Stomach smooth muscle (tissue), 2 donors: ENCODE measurements at regions not wholly inside any gene's neighbourhood (a gene's known extent, or its start where the extent isn't known, plus 50 kb on each side); places are given as distances from the start of the nearest gene placed in this dataset.

ENCODE experiments used
- H3K27ac ChIP-seq: one replicate; pipeline ENCODE4 v1.7.0; 2013; ENCODE audit warnings: mild to moderate bottlenecking, low read length, inconsistent platforms
- H3K27me3 ChIP-seq, 2 donors: one replicate each; pipeline ENCODE4 v1.7.0; 2013; ENCODE audit warnings: low read length in 2 of 2; ENCODE audit not compliant: insufficient read depth in 2 of 2, control insufficient read depth in 1 of 2
- H3K36me3 ChIP-seq, 2 donors: one replicate each; pipeline ENCODE4 v1.7.0; 2013; ENCODE audit warnings: low read length in 2 of 2; ENCODE audit not compliant: control insufficient read depth in 2 of 2, insufficient read depth in 2 of 2
- H3K4me1 ChIP-seq: one replicate; pipeline ENCODE4 v1.7.0; 2013; ENCODE audit warnings: low read length; ENCODE audit not compliant: control insufficient read depth, insufficient read depth
- H3K4me3 ChIP-seq, 2 donors: one replicate each; pipeline ENCODE4 v1.7.0; 2013; ENCODE audit warnings: low read length in 2 of 2
- H3K9ac ChIP-seq, 2 donors: one replicate each; pipeline ENCODE4 v1.7.0; 2013; ENCODE audit warnings: low read length in 2 of 2, mild to moderate bottlenecking in 1 of 2
- H3K9me3 ChIP-seq, 2 donors: one replicate each; pipeline ENCODE4 v1.7.0; 2013; ENCODE audit warnings: low read length in 2 of 2; ENCODE audit not compliant: control insufficient read depth in 2 of 2
- donor health status: healthy.
- donor health status: Pancreatic carcinoma.

GRCh38 chr10:35907548-35907947 lies 265.5 kb upstream of the FZD8 start:
- H3K36me3 ChIP-seq, result no peaks in the 10 kb centered on the region
- no peak overlapping the region for H3K4me3 ChIP-seq
- H3K27me3 ChIP-seq, result no peaks in the 10 kb centered on the region
- no peak overlapping the region for H3K9ac ChIP-seq
- H3K4me1 ChIP-seq, result no peaks in the 10 kb centered on the region
- no peak overlapping the region for H3K27ac ChIP-seq
- no peaks in the 10 kb centered on the region for H3K9me3 ChIP-seq

- no peaks in the 10 kb centered on the region for H3K9me3 ChIP-seq
- H3K27ac ChIP-seq, result no peak overlapping the region
- no peak overlapping the region for H3K4me3 ChIP-seq
- H3K36me3 ChIP-seq, result no peaks in the 10 kb centered on the region
- H3K9ac ChIP-seq, result no peak overlapping the region
- no peaks in the 10 kb centered on the region for H3K4me1 ChIP-seq
- H3K27me3 ChIP-seq, result no peaks in the 10 kb centered on the region
Measured at GRCh38 chr10:35906155-35906554, 264.1 kb upstream of the FZD8 start.

DNA sequence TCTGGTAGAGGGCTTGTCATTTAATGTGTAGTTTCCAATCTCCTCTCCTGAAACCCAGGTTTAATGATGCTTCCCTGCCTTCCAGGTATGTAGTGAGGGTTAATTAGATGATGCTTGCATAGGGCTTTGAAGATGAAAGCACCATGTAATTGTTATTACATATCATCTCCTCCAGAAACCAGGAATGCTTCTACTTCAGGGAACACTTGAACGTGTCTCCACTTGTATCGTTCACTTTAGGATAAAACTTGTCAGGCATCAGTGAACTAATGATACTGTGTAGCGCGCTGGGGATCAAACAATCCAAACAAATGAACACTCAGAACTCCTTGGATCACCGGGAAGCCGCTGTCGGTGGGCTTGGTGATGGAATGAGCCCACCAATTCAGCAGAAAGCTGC lies 260.9 kb upstream of the FZD8 start:
- Histone ChIP-seq H3K27me3 (no peaks in the 10 kb centered on the region), H3K27ac (no peak overlapping the region), H3K36me3 (no peaks in the 10 kb centered on the region), H3K4me3 (no peak overlapping the region), H3K9me3 (no peaks in the 10 kb centered on the region), H3K9ac (no peak overlapping the region), H3K4me1 (no peaks in the 10 kb centered on the region)

- Histone ChIP-seq H3K27ac (no peak overlapping the region), H3K27me3 (no peaks in the 10 kb centered on the region)
Measured at GRCh38 chr10:35898716-35899440, 256.8 kb upstream of the FZD8 start.

GRCh38 chr10:35896001-35896400 lies 253.9 kb upstream of the FZD8 start:
- H3K27me3 ChIP-seq, result no peaks in the 10 kb centered on the region

More at GRCh38 chr10:35898716-35899440, 256.8 kb upstream of the FZD8 start:
- Histone ChIP-seq H3K9me3 (no peaks in the 10 kb centered on the region), H3K36me3 (no peaks in the 10 kb centered on the region), H3K9ac (no peak overlapping the region), H3K4me3 (no peak overlapping the region), H3K4me1 (no peaks in the 10 kb centered on the region)

GRCh38 chr10:35895331-35895730 lies 253.2 kb upstream of the FZD8 start:
- Histone ChIP-seq H3K36me3 (no peaks in the 10 kb centered on the region), H3K9ac (no peak overlapping the region), H3K27me3 (no peaks in the 10 kb centered on the region), H3K9me3 (no peaks in the 10 kb centered on the region), H3K4me3 (no peak overlapping the region), H3K4me1 (no peaks in the 10 kb centered on the region), H3K27ac (no peak overlapping the region)

More at GRCh38 chr10:35896001-35896400, 253.9 kb upstream of the FZD8 start:
- H3K9ac ChIP-seq, result no peak overlapping the region
- no peaks in the 10 kb centered on the region for H3K4me1 ChIP-seq
- H3K9me3 ChIP-seq, result no peaks in the 10 kb centered on the region
- H3K4me3 ChIP-seq, result no peak overlapping the region
- no peaks in the 10 kb centered on the region for H3K36me3 ChIP-seq
- H3K27ac ChIP-seq, result no peak overlapping the region

GRCh38 chr10:35892526-35892925 lies 250.4 kb upstream of the FZD8 start:
- Histone ChIP-seq H3K9me3 (peaks cover 0 to 2% of the 10 kb centered on the region in 2 donors), H3K4me1 (no peaks in the 10 kb centered on the region), H3K27ac (no peak overlapping the region), H3K36me3 (no peaks in the 10 kb centered on the region), H3K27me3 (no peaks in the 10 kb centered on the region), H3K4me3 (no peak overlapping the region), H3K9ac (no peak overlapping the region)

GRCh38 chr10:35890676-35891495 lies 248.8 kb upstream of the FZD8 start:
- no peak overlapping the region for H3K27ac ChIP-seq
- H3K9ac ChIP-seq, result no peak overlapping the region

DNA sequence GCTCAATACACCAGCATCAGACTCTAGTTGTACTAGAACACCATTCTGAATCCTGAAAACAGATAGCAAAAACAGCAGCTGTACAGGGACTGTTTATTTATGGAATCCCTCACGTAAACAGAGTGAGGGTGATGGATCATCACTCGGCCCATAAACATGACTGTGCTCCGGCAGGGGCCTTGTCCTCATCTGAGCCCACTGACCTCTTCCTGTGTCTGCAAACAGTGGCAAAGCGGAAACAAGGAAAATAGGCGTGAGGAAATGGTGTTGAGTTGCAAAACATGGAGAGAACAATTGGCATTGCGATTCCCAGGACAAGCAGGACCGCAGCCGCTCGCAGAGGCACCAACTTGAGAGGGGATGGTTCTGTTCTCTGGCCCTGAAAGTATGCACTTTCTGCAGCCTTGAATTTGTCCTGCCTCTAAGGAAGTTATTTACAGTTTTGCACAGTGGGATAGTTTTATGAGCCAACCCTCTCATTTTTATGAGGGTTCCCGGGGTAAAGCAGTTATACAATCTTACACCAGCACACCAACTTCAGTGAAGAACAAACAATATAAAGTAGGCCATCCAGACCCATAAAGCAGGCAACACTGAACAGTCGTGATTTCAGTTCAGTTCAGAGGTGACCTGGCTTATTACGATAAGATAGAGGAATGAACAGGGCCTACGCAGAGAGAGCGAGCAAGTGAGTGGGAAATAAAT lies 248.0 kb upstream of the FZD8 start:
- Histone ChIP-seq H3K36me3 (no peaks in the 10 kb centered on the region), H3K9me3 (peaks cover 0 to 2% of the 10 kb centered on the region in 2 donors), H3K9ac (no peak overlapping the region), H3K4me3 (no peak overlapping the region), H3K27ac (no peak overlapping the region), H3K4me1 (no peaks in the 10 kb centered on the region), H3K27me3 (peaks cover 0 to 3% of the 10 kb centered on the region in 2 donors)

More at GRCh38 chr10:35890676-35891495, 248.8 kb upstream of the FZD8 start:
- H3K4me1 ChIP-seq, result no peaks in the 10 kb centered on the region
- no peaks in the 10 kb centered on the region for H3K36me3 ChIP-seq
- no peak overlapping the region for H3K4me3 ChIP-seq
- H3K9me3 ChIP-seq, result peaks cover 0 to 2% of the 10 kb centered on the region in 2 donors
- peaks cover 0 to 3% of the 10 kb centered on the region in 2 donors for H3K27me3 ChIP-seq

DNA sequence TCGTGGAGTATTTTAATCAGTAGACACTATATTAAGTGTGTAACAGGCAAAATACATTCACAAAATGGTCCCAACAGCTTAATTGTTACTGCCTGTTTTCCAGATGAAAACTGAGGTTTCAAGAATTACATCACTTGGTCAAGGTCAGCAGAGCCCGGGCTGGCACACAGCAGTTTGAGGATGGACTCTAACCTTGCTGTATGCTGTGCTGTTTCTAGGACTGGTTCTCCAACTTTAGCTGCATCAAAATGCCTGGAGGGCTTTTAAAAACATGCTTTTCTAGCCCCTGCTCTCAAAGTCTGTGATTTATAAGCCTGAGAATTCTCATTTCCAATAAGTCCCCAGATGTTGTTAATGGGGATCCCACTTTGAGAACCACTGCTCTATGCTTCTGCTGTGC lies 247.1 kb upstream of the FZD8 start:
- no peaks in the 10 kb centered on the region for H3K36me3 ChIP-seq
- H3K9me3 ChIP-seq, result peaks cover 0 to 2% of the 10 kb centered on the region in 2 donors
- H3K27ac ChIP-seq, result no peak overlapping the region
- H3K4me1 ChIP-seq, result peaks cover 2% of the 10 kb centered on the region
- H3K4me3 ChIP-seq, result no peak overlapping the region
- H3K27me3 ChIP-seq, result peaks cover 0 to 3% of the 10 kb centered on the region in 2 donors
- H3K9ac ChIP-seq, result no peak overlapping the region
